Erythroblast (primary cell): ENCODE measurements at regions not wholly inside any gene's neighbourhood (a gene's known extent, or its start where the extent isn't known, plus 50 kb on each side); places are given as distances from the start of the nearest gene placed in this dataset.

ENCODE experiments used
- GATA1 ChIP-seq: IDR thresholded peaks from 2 replicates; pipeline ENCODE4 v1.6.1; 2011; ENCODE audit warnings: low read depth, mild to moderate bottlenecking, control low read depth, low read length, moderate library complexity
- POLR2A ChIP-seq: IDR thresholded peaks from 2 replicates; pipeline ENCODE4 v1.6.1; 2011; ENCODE audit warnings: mild to moderate bottlenecking, low read length

- TF ChIP-seq POLR2A (no peak), GATA1 (no peak)
Observed at GRCh38 chr6:122861594-122861993, 72.5 kb downstream of the SMPDL3A start.
